Mucosa of descending colon (tissue), 3 donors: ENCODE measurements at regions not wholly inside any gene's neighbourhood (a gene's known extent, or its start where the extent isn't known, plus 50 kb on each side); places are given as distances from the start of the nearest gene placed in this dataset.

Experiments
- ATAC-seq: fragments of 200-7000 bp; cut with Tn5 transposase; one replicate; pipeline ENCODE4 v1.9.1; 2020; ENCODE audit warnings: mild to moderate bottlenecking, moderate library complexity
- DNase-seq, 3 donors: peaks; one replicate each; pipeline ENCODE4 v3.0.0-alpha.2; 2020
- H3K36me3 ChIP-seq: fragments of 200-600 bp; one replicate; pipeline ENCODE4 v1.8.0; 2021; ENCODE audit warnings: low read depth, mild to moderate bottlenecking
- H3K4me1 ChIP-seq: fragments of 200-600 bp; one replicate; pipeline ENCODE4 v1.8.0; 2021; ENCODE audit warnings: low read depth, mild to moderate bottlenecking
- H3K4me3 ChIP-seq: fragments of 200-600 bp; one replicate; pipeline ENCODE4 v1.8.0; 2021; ENCODE audit warnings: mild to moderate bottlenecking
- H3K9me3 ChIP-seq: fragments of 200-600 bp; one replicate; pipeline ENCODE4 v1.8.0; 2021; ENCODE audit warnings: mild to moderate bottlenecking
- intact Hi-C, 2 donors: fragments of 100-400 bp; cut with DNase I in 1 of 2; cut with micrococcal nuclease in 1 of 2; formaldehyde crosslinking; loops; one replicate each; pipeline versions ENCODE4 v1.11.0 to v1.11.1; 2022; cut with DNase I, micrococcal nuclease
- TF ChIP-seq, protein P1 (sequence below): fragments of 200-600 bp; IDR thresholded peaks from one replicate; pipeline ENCODE4 v1.8.0; 2022; ENCODE audit warnings: antibody characterized with exemption, mild to moderate bottlenecking
- donor health status: DM: no; HTN: no; CAD: no; lungs with moderate emphysema.
- donor health status: DM: no; HTN: no; CAD: no.
- donor health status: DM: no; HTN: yes; CAD: no.

- no peak for DNase-seq
- no peaks in the 10 kb centered on the region for H3K4me1 ChIP-seq
- no peaks in the 10 kb centered on the region for H3K9me3 ChIP-seq
- H3K36me3 ChIP-seq = no peaks in the 10 kb centered on the region
- intact Hi-C loops = no loop called here
- TF ChIP-seq, protein P1, sequence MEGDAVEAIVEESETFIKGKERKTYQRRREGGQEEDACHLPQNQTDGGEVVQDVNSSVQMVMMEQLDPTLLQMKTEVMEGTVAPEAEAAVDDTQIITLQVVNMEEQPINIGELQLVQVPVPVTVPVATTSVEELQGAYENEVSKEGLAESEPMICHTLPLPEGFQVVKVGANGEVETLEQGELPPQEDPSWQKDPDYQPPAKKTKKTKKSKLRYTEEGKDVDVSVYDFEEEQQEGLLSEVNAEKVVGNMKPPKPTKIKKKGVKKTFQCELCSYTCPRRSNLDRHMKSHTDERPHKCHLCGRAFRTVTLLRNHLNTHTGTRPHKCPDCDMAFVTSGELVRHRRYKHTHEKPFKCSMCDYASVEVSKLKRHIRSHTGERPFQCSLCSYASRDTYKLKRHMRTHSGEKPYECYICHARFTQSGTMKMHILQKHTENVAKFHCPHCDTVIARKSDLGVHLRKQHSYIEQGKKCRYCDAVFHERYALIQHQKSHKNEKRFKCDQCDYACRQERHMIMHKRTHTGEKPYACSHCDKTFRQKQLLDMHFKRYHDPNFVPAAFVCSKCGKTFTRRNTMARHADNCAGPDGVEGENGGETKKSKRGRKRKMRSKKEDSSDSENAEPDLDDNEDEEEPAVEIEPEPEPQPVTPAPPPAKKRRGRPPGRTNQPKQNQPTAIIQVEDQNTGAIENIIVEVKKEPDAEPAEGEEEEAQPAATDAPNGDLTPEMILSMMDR = no peak
- H3K4me3 ChIP-seq = no peak overlapping the region
- no peak for ATAC-seq
Measured at GRCh38 chr3:110456438-110457138, 615.0 kb upstream of the NECTIN3 start.

- intact Hi-C loops = no loop called here
- H3K36me3 ChIP-seq = no peaks in the 10 kb centered on the region
- DNase-seq = no peak
- no peak overlapping the region for H3K4me3 ChIP-seq
- ATAC-seq = no peak
- no peaks in the 10 kb centered on the region for H3K9me3 ChIP-seq
- H3K4me1 ChIP-seq = no peaks in the 10 kb centered on the region
- TF ChIP-seq, protein P1 = no peak
Measured at GRCh38 chr3:110457508-110457907, 614.1 kb upstream of the NECTIN3 start.

DNA sequence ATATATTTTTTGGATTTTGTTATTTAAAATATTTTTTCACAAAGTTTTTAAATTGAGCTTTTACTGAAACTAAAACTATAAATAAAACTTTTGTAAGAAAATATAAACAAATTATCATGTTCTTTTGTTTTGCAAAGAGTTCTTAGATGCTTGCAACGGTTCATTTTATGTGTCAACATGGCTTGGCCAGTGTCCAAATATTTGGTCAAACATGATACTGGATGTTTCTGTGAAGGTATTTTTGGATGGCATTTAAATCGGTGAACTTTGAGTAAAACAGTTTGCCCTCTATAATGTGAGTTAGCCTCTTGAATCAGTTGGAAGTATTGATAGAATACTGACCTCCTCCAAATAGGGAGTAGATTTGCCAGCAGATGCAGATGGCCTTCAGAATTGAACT lies 612.6 kb upstream of the NECTIN3 start:
- H3K4me1 ChIP-seq = no peaks in the 10 kb centered on the region
- no peaks in the 10 kb centered on the region for H3K36me3 ChIP-seq
- TF ChIP-seq, protein P1 = no peak
- no peak overlapping the region for H3K4me3 ChIP-seq
- intact Hi-C loops = no loop called here
- DNase-seq (no peak), ATAC-seq (no peak)
- no peaks in the 10 kb centered on the region for H3K9me3 ChIP-seq

DNA sequence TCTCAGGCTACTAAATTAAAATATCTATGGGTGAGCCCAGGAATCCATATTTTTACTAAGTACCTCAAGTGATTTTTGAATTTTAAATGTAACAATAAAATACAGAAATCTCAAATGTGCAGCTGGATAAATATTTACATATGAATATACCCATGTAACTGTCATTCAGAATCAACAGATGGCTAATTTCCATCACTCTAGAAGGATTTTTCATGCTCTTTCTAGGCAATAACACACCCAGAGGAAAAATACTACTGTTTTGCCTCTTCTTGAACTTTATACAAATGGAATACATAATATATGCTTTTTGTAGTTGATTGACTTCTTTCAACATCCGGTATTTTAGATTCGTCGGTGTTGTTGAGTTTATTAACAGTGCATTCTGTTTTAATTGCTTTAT lies 601.3 kb upstream of the NECTIN3 start:
- TF ChIP-seq, protein P1 = no peak
- peaks cover 7% of the 10 kb centered on the region for H3K4me1 ChIP-seq
- no peak for ATAC-seq
- no peaks in the 10 kb centered on the region for H3K36me3 ChIP-seq
- H3K4me3 ChIP-seq = no peak overlapping the region
- DNase-seq = no peak
- intact Hi-C loops = no loop called here
- no peaks in the 10 kb centered on the region for H3K9me3 ChIP-seq

- intact Hi-C loops = no loop called here
- H3K36me3 ChIP-seq = no peaks in the 10 kb centered on the region
- TF ChIP-seq, protein P1 = no peak
- H3K9me3 ChIP-seq = no peaks in the 10 kb centered on the region
- ATAC-seq = peak; percentile 98
- no peak overlapping the region for H3K4me3 ChIP-seq
- peaks cover 7% of the 10 kb centered on the region for H3K4me1 ChIP-seq
- DNase-seq = peak in 2 of 3 donors; percentile 28 to 50
Measured at GRCh38 chr3:110473405-110473804, 598.2 kb upstream of the NECTIN3 start.

DNA sequence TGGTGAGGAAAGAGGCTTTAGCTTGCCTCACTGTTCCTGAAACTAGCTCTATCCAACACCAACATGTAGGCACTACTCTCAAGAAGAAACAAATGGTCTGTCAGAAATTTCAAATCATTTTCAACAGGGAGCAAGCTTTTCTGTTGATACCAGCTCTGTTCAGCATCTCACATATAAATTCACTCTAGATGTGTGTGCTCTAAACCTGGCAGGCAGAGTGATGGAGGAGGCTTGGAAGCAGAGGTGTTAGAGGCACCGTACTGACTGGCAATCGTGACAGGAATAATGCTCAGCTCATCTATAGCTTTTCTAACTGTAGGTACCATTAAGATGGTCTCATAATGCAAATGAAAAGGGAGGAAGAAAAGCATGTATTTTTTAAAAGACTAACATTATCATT lies 597.2 kb upstream of the NECTIN3 start:
- Histone ChIP-seq H3K4me3 (no peak overlapping the region), H3K4me1 (peaks cover 7% of the 10 kb centered on the region), H3K9me3 (no peaks in the 10 kb centered on the region), H3K36me3 (no peaks in the 10 kb centered on the region)
- ATAC-seq (no peak), DNase-seq (no peak)
- intact Hi-C loops = no loop called here
- TF ChIP-seq, protein P1 = no peak
